GM23248 (cell line): ENCODE measurements at regions not wholly inside any gene's neighbourhood (a gene's known extent, or its start where the extent isn't known, plus 50 kb on each side); places are given as distances from the start of the nearest gene placed in this dataset.

Source experiments
- EZH2 ChIP-seq: fragments of 200-600 bp; sonication (generic); IDR thresholded peaks from 2 replicates; pipeline ENCODE4 v1.6.1; 2018; ENCODE audit warnings: antibody characterized with exemption, mild to moderate bottlenecking; ENCODE audit not compliant: insufficient read depth, poor library complexity, severe bottlenecking
- EZH2phosphoT487 ChIP-seq: fragments of 200-600 bp; sonication (generic); IDR thresholded peaks from 2 replicates; pipeline ENCODE4 v1.6.1; 2018; ENCODE audit warnings: antibody characterized with exemption, moderate library complexity, mild to moderate bottlenecking, low read depth; ENCODE audit not compliant: insufficient read depth

- TF ChIP-seq EZH2 (no peak), EZH2phosphoT487 (no peak)
Observed at GRCh38 chr6:159436581-159436980, 256.5 kb downstream of the SOD2 start.
